Loucy (cell line): ENCODE measurements at regions not wholly inside any gene's neighbourhood (a gene's known extent, or its start where the extent isn't known, plus 50 kb on each side); places are given as distances from the start of the nearest gene placed in this dataset.

Source experiments
- H2AFZ ChIP-seq: fragments of 200-600 bp; sonication (generic); 2 replicates; pipeline ENCODE4 v1.6.0; 2016; ENCODE audit warnings: antibody characterized with exemption, mild to moderate bottlenecking, low read length, moderate library complexity
- H3F3A ChIP-seq: fragments of 200-600 bp; 2 replicates; pipeline ENCODE4 v1.6.0; 2016; ENCODE audit warnings: antibody characterized with exemption, low read depth, mild to moderate bottlenecking
- H3K27me3 ChIP-seq: fragments of 200-600 bp; sonication (generic); 2 replicates; pipeline ENCODE4 v1.6.1; 2014; ENCODE audit warnings: low read length, mild to moderate bottlenecking; ENCODE audit not compliant: insufficient read depth, poor library complexity, severe bottlenecking
- H3K36me3 ChIP-seq: fragments of 200-600 bp; sonication (generic); 2 replicates; pipeline ENCODE4 v1.6.1; 2016; ENCODE audit warnings: low read length; ENCODE audit not compliant: insufficient read depth
- H3K4me1 ChIP-seq: fragments of 200-600 bp; sonication (generic); 2 replicates; pipeline ENCODE4 v1.5.1; 2014; ENCODE audit warnings: low read length, mild to moderate bottlenecking; ENCODE audit not compliant: insufficient read depth, poor library complexity, severe bottlenecking
- H3K4me2 ChIP-seq: fragments of 200-600 bp; sonication (generic); 2 replicates; pipeline ENCODE4 v1.6.0; 2014; ENCODE audit warnings: antibody characterized with exemption, low read length, low read depth, mild to moderate bottlenecking; ENCODE audit not compliant: poor library complexity, severe bottlenecking
- H3K4me3 ChIP-seq: fragments of 200-600 bp; sonication (generic); 2 replicates; pipeline ENCODE4 v1.5.1; 2014; ENCODE audit warnings: low read length, mild to moderate bottlenecking, mixed read lengths; ENCODE audit not compliant: poor library complexity, severe bottlenecking
- H3K79me2 ChIP-seq: fragments of 200-600 bp; sonication (generic); 2 replicates; pipeline ENCODE4 v1.6.1; 2014; ENCODE audit warnings: low read length; ENCODE audit not compliant: insufficient read depth
- H3K9ac ChIP-seq: fragments of 200-600 bp; sonication (generic); 2 replicates; pipeline ENCODE4 v1.6.0; 2014; ENCODE audit warnings: mild to moderate bottlenecking, low read depth, low read length, moderate library complexity; ENCODE audit not compliant: poor library complexity, severe bottlenecking
- H3K9me2 ChIP-seq: fragments of 200-600 bp; sonication (generic); replicated peaks from 2 replicates; pipeline ENCODE4 v1.6.1; 2016; ENCODE audit warnings: low read depth, low read length, mixed read lengths
- H3K9me3 ChIP-seq: fragments of 200-600 bp; sonication (generic); 2 replicates; pipeline ENCODE4 v1.6.1; 2014; ENCODE audit warnings: mild to moderate bottlenecking, antibody characterized with exemption, low read length, low read depth; ENCODE audit not compliant: insufficient read depth
- H4K20me1 ChIP-seq: fragments of 200-600 bp; sonication (generic); 2 replicates; pipeline ENCODE4 v1.6.0; 2014; ENCODE audit warnings: antibody characterized with exemption, low read length, mild to moderate bottlenecking; ENCODE audit not compliant: insufficient read depth, poor library complexity, severe bottlenecking
- EZH2phosphoT487 ChIP-seq: fragments of 200-600 bp; IDR thresholded peaks from 2 replicates; pipeline ENCODE4 v1.6.1; 2018; ENCODE audit warnings: antibody characterized with exemption, mild to moderate bottlenecking, moderate library complexity, borderline replicate concordance
- TF ChIP-seq, protein P1 (sequence below): fragments of 200-600 bp; sonication (generic); conservative IDR thresholded peaks from 2 replicates; pipeline ENCODE4 v1.5.1; 2014; ENCODE audit warnings: mild to moderate bottlenecking, antibody characterized with exemption, low read length

- no peaks in the 10 kb centered on the region for H4K20me1 ChIP-seq
- no peaks in the 10 kb centered on the region for H3K27me3 ChIP-seq
- no peaks in the 10 kb centered on the region for H3K79me2 ChIP-seq
- H3K36me3 ChIP-seq, result no peaks in the 10 kb centered on the region
- H3K9me2 ChIP-seq, result no peaks in the 10 kb centered on the region
- no peaks in the 10 kb centered on the region for H3F3A ChIP-seq
- H3K9me3 ChIP-seq, result no peaks in the 10 kb centered on the region
- no peak overlapping the region for H3K4me2 ChIP-seq
- TF ChIP-seq, protein P1, sequence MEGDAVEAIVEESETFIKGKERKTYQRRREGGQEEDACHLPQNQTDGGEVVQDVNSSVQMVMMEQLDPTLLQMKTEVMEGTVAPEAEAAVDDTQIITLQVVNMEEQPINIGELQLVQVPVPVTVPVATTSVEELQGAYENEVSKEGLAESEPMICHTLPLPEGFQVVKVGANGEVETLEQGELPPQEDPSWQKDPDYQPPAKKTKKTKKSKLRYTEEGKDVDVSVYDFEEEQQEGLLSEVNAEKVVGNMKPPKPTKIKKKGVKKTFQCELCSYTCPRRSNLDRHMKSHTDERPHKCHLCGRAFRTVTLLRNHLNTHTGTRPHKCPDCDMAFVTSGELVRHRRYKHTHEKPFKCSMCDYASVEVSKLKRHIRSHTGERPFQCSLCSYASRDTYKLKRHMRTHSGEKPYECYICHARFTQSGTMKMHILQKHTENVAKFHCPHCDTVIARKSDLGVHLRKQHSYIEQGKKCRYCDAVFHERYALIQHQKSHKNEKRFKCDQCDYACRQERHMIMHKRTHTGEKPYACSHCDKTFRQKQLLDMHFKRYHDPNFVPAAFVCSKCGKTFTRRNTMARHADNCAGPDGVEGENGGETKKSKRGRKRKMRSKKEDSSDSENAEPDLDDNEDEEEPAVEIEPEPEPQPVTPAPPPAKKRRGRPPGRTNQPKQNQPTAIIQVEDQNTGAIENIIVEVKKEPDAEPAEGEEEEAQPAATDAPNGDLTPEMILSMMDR, result no peak
- no peak for TF ChIP-seq EZH2phosphoT487
- H3K9ac ChIP-seq, result no peak overlapping the region
- H3K4me3 ChIP-seq, result no peak overlapping the region
- no peak overlapping the region for H2AFZ ChIP-seq
- no peaks in the 10 kb centered on the region for H3K4me1 ChIP-seq
These were observed 214.0 kb downstream of the DLEU7 start for GRCh38 chr13:50629497-50629896.

GRCh38 chr13:50629966-50630365 is 213.5 kb downstream of the DLEU7 start:
- Histone ChIP-seq H2AFZ (no peak overlapping the region), H4K20me1 (no peaks in the 10 kb centered on the region), H3F3A (no peaks in the 10 kb centered on the region), H3K79me2 (no peaks in the 10 kb centered on the region), H3K4me1 (no peaks in the 10 kb centered on the region), H3K9me3 (no peaks in the 10 kb centered on the region), H3K36me3 (no peaks in the 10 kb centered on the region), H3K4me3 (no peak overlapping the region), H3K27me3 (no peaks in the 10 kb centered on the region), H3K9me2 (no peaks in the 10 kb centered on the region), H3K4me2 (no peak overlapping the region), H3K9ac (no peak overlapping the region)
- TF ChIP-seq, protein P1, result no peak
- no peak for TF ChIP-seq EZH2phosphoT487

DNA sequence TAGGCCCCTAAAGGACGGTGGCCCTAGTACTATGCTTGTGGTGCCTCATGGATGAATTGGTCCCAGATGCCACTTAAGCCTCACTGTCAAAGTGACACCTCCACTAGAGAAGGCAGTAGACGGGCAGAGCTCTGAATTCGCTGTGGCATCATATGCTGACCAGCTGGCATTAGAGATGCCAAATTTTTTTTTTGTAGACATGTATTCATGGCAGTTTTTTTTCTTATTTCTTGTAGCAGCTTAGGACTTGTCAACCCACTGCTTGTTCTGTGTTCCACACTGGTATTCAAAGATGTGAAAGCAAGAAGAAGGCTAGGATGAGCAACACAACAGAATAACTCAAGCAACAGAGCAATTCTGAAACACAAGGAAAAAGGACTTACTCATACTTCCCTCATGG is 212.5 kb downstream of the DLEU7 start:
- Histone ChIP-seq H3K4me1 (no peaks in the 10 kb centered on the region), H3K4me3 (no peak overlapping the region), H3K9ac (no peak overlapping the region), H3K79me2 (no peaks in the 10 kb centered on the region), H3K9me2 (no peaks in the 10 kb centered on the region), H3K9me3 (no peaks in the 10 kb centered on the region), H4K20me1 (no peaks in the 10 kb centered on the region), H2AFZ (no peak overlapping the region), H3F3A (no peaks in the 10 kb centered on the region), H3K4me2 (no peak overlapping the region), H3K27me3 (no peaks in the 10 kb centered on the region), H3K36me3 (no peaks in the 10 kb centered on the region)
- no peak for TF ChIP-seq EZH2phosphoT487
- TF ChIP-seq, protein P1, result no peak
